ENCODE measurements at regions not wholly inside any gene's neighbourhood (a gene's known extent, or its start where the extent isn't known, plus 50 kb on each side); places are given as distances from the start of the nearest gene placed in this dataset.

DNA sequence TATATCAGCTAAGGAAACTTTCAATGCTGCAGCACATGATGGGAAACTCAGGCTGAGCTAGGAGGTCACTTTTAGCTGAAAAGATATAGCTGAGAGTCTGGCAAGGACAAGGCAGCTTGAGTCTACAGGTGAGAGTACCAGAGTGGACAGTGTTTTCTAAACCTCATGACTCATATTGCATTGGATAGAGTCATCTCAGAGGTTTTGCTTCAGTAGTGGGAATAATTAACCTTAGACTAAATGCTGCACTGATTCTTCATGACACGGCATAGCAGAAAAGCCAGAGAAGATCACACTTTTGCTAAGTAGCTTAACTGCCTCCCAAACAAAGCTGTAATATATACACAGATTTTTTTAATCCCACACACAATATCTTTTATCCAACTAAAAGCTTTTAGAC is 865.0 kb upstream of the CDH2 start:
- no peaks in the 10 kb centered on the region for H3K9me3 Mint-ChIP-seq (ENCODE audit: unreplicated experiment)
- BruUV-seq (replicated peaks): no TSS peak
- intact Hi-C loops (cut with micrococcal nuclease; ENCODE audit: unreplicated experiment): no loop called here

GRCh38 chr18:29034113-29034856 is 857.4 kb upstream of the CDH2 start:
- BruUV-seq (replicated peaks): no TSS peak
- TF ChIP-seq CTCF (IDR thresholded peaks at IDR 0.05; ENCODE audit: insufficient read depth in 1 of 2, low read depth in 1 of 2, low read length in 1 of 2, severe bottlenecking in 1 of 2, unreplicated experiment in 1 of 2): no peak

More for the DNA sequence above, 865.0 kb upstream of the CDH2 start:
- no peaks in the 10 kb centered on the region for H3K4me1 ChIP-seq
- Mint-ChIP-seq H3K4me1 (ENCODE audit: low read depth, unreplicated experiment) (no peaks in the 10 kb centered on the region), H3K27me3 (ENCODE audit: insufficient read depth, unreplicated experiment) (no peaks in the 10 kb centered on the region), H3K4me3 (ENCODE audit: unreplicated experiment) (no peak overlapping the region), H3K36me3 (ENCODE audit: insufficient read depth, unreplicated experiment) (no peaks in the 10 kb centered on the region), H3K27ac (ENCODE audit: unreplicated experiment) (no peak overlapping the region)
- TF ChIP-seq CTCF (IDR thresholded peaks at IDR 0.05; ENCODE audit: insufficient read depth in 1 of 2, low read depth in 1 of 2, low read length in 1 of 2, severe bottlenecking in 1 of 2, unreplicated experiment in 1 of 2): no peak
- no peak for DNase-seq
- ChIA-PET POLR2A (no interaction called here), CTCF (no interaction called here)
- H3K4me3 ChIP-seq (ENCODE audit: low read depth, low read length): no peak overlapping the region
- no peaks in the 10 kb centered on the region for H3K36me3 ChIP-seq (ENCODE audit: control insufficient read depth, insufficient read depth, low read length)
- no peaks in the 10 kb centered on the region for H3K27me3 ChIP-seq (replicated peaks; ENCODE audit: control insufficient read depth, insufficient read depth, low read length)
- no peaks in the 10 kb centered on the region for H3K9me3 ChIP-seq

GRCh38 chr18:29028560-29028959 is 851.6 kb upstream of the CDH2 start:
- H3K4me1 Mint-ChIP-seq (ENCODE audit: low read depth, unreplicated experiment): no peaks in the 10 kb centered on the region
- H3K27ac Mint-ChIP-seq (ENCODE audit: unreplicated experiment): no peak overlapping the region
- POLR2A ChIA-PET: no interaction called here
- no peaks in the 10 kb centered on the region for H3K36me3 Mint-ChIP-seq (ENCODE audit: insufficient read depth, unreplicated experiment)
- no peak for DNase-seq
- H3K4me3 Mint-ChIP-seq (ENCODE audit: unreplicated experiment): no peak overlapping the region
- no TSS peak for BruUV-seq (replicated peaks)
- intact Hi-C loops (cut with micrococcal nuclease; ENCODE audit: unreplicated experiment): no loop called here
- no peaks in the 10 kb centered on the region for H3K27me3 Mint-ChIP-seq (ENCODE audit: insufficient read depth, unreplicated experiment)
- no peaks in the 10 kb centered on the region for H3K9me3 ChIP-seq
- CTCF ChIA-PET: no interaction called here
- no peak for TF ChIP-seq CTCF (IDR thresholded peaks at IDR 0.05; ENCODE audit: insufficient read depth in 1 of 2, low read depth in 1 of 2, low read length in 1 of 2, severe bottlenecking in 1 of 2, unreplicated experiment in 1 of 2)
- H3K4me3 ChIP-seq (ENCODE audit: low read depth, low read length): no peak overlapping the region
- H3K9me3 Mint-ChIP-seq (ENCODE audit: unreplicated experiment): no peaks in the 10 kb centered on the region
- no peaks in the 10 kb centered on the region for H3K36me3 ChIP-seq (ENCODE audit: control insufficient read depth, insufficient read depth, low read length)
- H3K4me1 ChIP-seq: no peaks in the 10 kb centered on the region
- H3K27me3 ChIP-seq (replicated peaks; ENCODE audit: control insufficient read depth, insufficient read depth, low read length): no peaks in the 10 kb centered on the region

More at GRCh38 chr18:29034113-29034856, 857.4 kb upstream of the CDH2 start:
- Histone ChIP-seq H3K36me3 (ENCODE audit: control insufficient read depth, insufficient read depth, low read length) (no peaks in the 10 kb centered on the region), H3K4me3 (ENCODE audit: low read depth, low read length) (no peak overlapping the region), H3K4me1 (no peaks in the 10 kb centered on the region), H3K27me3 (replicated peaks; ENCODE audit: control insufficient read depth, insufficient read depth, low read length) (no peaks in the 10 kb centered on the region), H3K9me3 (no peaks in the 10 kb centered on the region)
- Mint-ChIP-seq H3K36me3 (ENCODE audit: insufficient read depth, unreplicated experiment) (no peaks in the 10 kb centered on the region), H3K9me3 (ENCODE audit: unreplicated experiment) (no peaks in the 10 kb centered on the region), H3K27me3 (ENCODE audit: insufficient read depth, unreplicated experiment) (no peaks in the 10 kb centered on the region), H3K27ac (ENCODE audit: unreplicated experiment) (no peak overlapping the region), H3K4me3 (ENCODE audit: unreplicated experiment) (no peak overlapping the region), H3K4me1 (ENCODE audit: low read depth, unreplicated experiment) (no peaks in the 10 kb centered on the region)
- intact Hi-C loops (cut with micrococcal nuclease; ENCODE audit: unreplicated experiment): no loop called here
- POLR2A ChIA-PET: no interaction called here
- CTCF ChIA-PET: no interaction called here
- DNase-seq: no peak
